Fibroblast of the aortic adventitia (primary cell): ENCODE measurements at regions not wholly inside any gene's neighbourhood (a gene's known extent, or its start where the extent isn't known, plus 50 kb on each side); places are given as distances from the start of the nearest gene placed in this dataset.

ENCODE experiments used
- DNase-seq: peaks from one replicate; pipeline ENCODE4 v3.0.0-alpha.2; 2010; ENCODE audit warnings: low read depth
- H3K4me3 ChIP-seq: 2 replicates; pipeline ENCODE4 v1.5.1; 2011; ENCODE audit warnings: low read depth, mild to moderate bottlenecking, control low read depth, low read length, moderate library complexity
- CTCF ChIP-seq: IDR thresholded peaks from 2 replicates; pipeline ENCODE4 v1.5.1; 2011; ENCODE audit warnings: mild to moderate bottlenecking, low read length, control low read depth, inconsistent platforms; ENCODE audit not compliant: insufficient read depth

GRCh38 chr7:110181768-110182167 is 909.2 kb upstream of the LRRN3 start:
- H3K4me3 ChIP-seq = no peak overlapping the region
- no peak for DNase-seq
- TF ChIP-seq CTCF = no peak

- no peak for TF ChIP-seq CTCF
- DNase-seq = no peak
- H3K4me3 ChIP-seq = no peak overlapping the region
These were observed 904.6 kb upstream of the LRRN3 start for GRCh38 chr7:110186334-110186733.

- no peak for TF ChIP-seq CTCF
- H3K4me3 ChIP-seq = no peak overlapping the region
- no peak for DNase-seq
These were observed 902.9 kb upstream of the LRRN3 start for GRCh38 chr7:110187877-110188554.

GRCh38 chr7:110204527-110204926 is 886.4 kb upstream of the LRRN3 start:
- DNase-seq = no peak
- H3K4me3 ChIP-seq = no peak overlapping the region
- TF ChIP-seq CTCF = no peak

- no peak for TF ChIP-seq CTCF
These were observed 885.0 kb upstream of the LRRN3 start for GRCh38 chr7:110205899-110206298.

GRCh38 chr7:110209884-110210283 is 881.0 kb upstream of the LRRN3 start:
- no peak for DNase-seq
- H3K4me3 ChIP-seq = no peak overlapping the region
- no peak for TF ChIP-seq CTCF

More at GRCh38 chr7:110205899-110206298, 885.0 kb upstream of the LRRN3 start:
- no peak for DNase-seq
- H3K4me3 ChIP-seq = no peak overlapping the region
